Fibroblast of lung (primary cell): ENCODE measurements at regions not wholly inside any gene's neighbourhood (a gene's known extent, or its start where the extent isn't known, plus 50 kb on each side); places are given as distances from the start of the nearest gene placed in this dataset.

Experiments used
- CTCF ChIP-seq, 2 donors: IDR thresholded peaks in 1 of 2; conservative IDR thresholded peaks in 1 of 2; 1 replicate in 1 of 2; 2 replicates in 1 of 2; pipeline ENCODE4 v1.5.1; 2011 to 2012; ENCODE audit warnings: low read length in 2 of 2, control low read depth in 1 of 2, inconsistent platforms in 1 of 2, low read depth in 1 of 2, mild to moderate bottlenecking in 1 of 2
- EZH2 ChIP-seq: IDR thresholded peaks from 2 replicates; pipeline ENCODE4 v1.5.1; 2012; ENCODE audit warnings: low read length, control low read depth, mild to moderate bottlenecking; ENCODE audit errors: missing control alignments

- TF ChIP-seq EZH2, result no peak
- TF ChIP-seq CTCF (conservative IDR thresholded peaks at IDR 0.05 in 1 of 2, IDR thresholded peaks at IDR 0.05 in 1 of 2; ENCODE audit: low read depth in 1 of 2, low read length in 2 of 2), result peak; percentile 45 to 55
These were observed 203.0 kb upstream of the TBX18 start for GRCh38 chr6:84967389-84967788.
